ENCODE measurements at regions not wholly inside any gene's neighbourhood (a gene's known extent, or its start where the extent isn't known, plus 50 kb on each side); places are given as distances from the start of the nearest gene placed in this dataset.

DNA sequence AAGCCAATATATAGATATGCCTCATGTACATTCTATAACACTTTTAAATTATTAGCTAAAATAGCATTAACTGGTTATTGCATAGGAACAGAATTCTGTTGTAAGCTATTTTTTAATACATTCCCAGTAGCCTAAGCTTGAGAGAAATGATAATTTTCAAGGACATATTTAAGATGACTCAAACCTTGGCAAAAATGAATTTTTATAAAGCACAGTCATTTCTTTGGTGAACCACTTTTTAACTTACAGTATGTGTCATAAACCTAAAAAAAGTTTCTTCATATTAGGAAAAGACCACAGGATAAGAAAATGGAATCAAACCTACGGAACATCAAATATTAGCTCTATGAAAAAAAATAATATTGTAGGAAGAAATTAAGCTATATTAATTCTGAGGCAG lies 986.3 kb downstream of the STIM2 start:
- TF ChIP-seq, protein P1, sequence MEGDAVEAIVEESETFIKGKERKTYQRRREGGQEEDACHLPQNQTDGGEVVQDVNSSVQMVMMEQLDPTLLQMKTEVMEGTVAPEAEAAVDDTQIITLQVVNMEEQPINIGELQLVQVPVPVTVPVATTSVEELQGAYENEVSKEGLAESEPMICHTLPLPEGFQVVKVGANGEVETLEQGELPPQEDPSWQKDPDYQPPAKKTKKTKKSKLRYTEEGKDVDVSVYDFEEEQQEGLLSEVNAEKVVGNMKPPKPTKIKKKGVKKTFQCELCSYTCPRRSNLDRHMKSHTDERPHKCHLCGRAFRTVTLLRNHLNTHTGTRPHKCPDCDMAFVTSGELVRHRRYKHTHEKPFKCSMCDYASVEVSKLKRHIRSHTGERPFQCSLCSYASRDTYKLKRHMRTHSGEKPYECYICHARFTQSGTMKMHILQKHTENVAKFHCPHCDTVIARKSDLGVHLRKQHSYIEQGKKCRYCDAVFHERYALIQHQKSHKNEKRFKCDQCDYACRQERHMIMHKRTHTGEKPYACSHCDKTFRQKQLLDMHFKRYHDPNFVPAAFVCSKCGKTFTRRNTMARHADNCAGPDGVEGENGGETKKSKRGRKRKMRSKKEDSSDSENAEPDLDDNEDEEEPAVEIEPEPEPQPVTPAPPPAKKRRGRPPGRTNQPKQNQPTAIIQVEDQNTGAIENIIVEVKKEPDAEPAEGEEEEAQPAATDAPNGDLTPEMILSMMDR (IDR thresholded peaks at IDR 0.05): no peak

DNA sequence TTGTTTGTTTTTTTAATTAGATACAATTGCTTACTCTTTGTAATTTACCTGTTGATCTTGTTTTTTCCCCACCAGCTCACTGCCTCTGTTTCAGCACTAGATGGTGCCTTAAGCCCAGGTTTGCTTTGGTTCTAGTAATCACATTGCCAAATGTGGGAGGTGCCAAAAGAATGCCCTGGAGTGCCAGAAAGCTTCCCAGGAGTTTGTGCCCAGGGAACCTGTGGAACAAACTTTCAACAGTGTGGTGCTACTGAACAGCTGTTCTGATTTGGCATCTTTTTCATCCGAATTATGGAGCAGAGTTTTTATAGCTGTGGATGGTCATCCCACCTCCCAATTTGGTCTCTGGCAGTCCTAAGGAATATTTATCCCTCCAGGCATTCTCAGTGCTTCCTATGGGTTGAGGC lies 1000.7 kb downstream of the STIM2 start:
- TF ChIP-seq, protein P1 (IDR thresholded peaks at IDR 0.05): peak; percentile 90

- TF ChIP-seq, protein P1 (IDR thresholded peaks at IDR 0.05): no peak
Measured at GRCh38 chr4:27861802-27862201, 1001.2 kb downstream of the STIM2 start.

DNA sequence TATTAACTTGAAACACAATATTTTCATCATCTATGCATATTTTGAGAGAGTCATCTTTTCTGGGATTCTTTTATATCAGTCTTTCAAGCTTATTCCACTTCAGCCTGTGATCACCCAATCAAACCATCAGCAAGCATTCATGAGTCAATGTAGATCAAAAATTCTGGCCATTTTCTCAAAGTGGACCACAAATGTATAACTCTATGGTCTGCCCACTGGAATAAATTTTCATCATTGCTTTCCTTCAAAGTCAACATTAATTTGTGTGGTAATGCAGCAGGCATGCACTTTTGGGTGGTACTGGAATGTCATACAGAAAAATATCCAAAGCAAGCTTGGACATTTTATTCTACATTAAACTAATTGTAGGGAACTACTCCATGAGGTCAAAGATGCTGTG lies 1013.0 kb downstream of the STIM2 start:
- TF ChIP-seq, protein P1 (IDR thresholded peaks at IDR 0.05): no peak

DNA sequence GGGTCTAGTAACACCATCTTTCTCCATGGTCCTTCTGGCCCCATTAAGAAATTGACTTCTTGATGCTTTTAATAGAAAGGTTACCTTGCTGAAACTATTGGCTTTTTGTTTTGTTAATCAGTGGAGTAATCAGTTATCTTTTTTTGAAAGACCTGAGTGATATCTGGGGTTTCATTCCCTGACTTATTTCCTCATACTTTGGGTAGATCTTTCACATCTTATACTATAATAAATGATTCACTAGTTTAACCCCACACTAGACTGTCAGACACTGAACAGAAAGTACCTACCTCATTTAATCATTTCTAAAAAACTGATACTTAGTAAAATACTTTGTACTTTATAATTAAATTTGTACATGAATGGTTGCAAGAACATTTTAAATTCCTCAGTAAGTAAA lies 1021.1 kb downstream of the STIM2 start:
- TF ChIP-seq, protein P1 (IDR thresholded peaks at IDR 0.05): no peak

GRCh38 chr4:27886120-27886519 lies 1025.5 kb downstream of the STIM2 start:
- TF ChIP-seq, protein P1 (IDR thresholded peaks at IDR 0.05): no peak

DNA sequence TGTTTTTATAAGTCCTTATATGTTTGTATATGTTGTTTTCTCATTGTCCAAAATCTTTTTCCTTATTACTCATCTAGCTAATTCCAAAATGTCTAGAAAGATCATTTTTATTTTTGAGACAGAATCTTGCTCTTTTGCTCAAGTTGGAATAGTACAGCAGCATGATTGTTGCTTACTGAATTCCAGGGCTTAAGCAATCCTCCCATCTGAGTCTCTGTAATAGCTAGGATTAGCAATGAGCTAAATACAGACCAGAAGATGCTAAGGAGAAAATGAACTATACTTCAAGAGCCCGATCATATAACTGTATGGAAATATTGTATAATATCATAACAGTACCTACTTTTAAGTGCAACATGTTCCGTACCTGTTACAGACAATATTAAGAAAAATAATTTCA lies 1027.0 kb downstream of the STIM2 start:
- TF ChIP-seq, protein P1 (IDR thresholded peaks at IDR 0.05): no peak

DNA sequence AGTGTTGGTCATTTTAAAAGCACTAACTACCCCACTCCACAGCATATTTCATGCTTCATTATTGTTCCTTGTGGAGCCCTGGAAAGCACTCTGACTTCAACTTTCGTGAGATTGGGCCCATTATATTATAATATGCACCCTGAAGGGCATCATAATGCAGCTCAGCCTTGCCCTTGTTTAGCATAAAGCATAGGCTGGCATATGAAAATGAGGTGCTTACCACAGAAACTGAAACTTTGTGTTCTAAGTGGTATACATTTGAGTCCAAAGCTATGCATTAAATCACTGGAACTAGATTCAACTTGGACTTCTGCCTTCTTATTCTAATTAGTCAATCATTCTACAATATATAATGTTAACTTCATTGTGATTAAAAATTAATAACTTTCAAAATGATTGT lies 1027.9 kb downstream of the STIM2 start:
- TF ChIP-seq, protein P1 (IDR thresholded peaks at IDR 0.05): no peak
